ENCODE measurements at regions not wholly inside any gene's neighbourhood (a gene's known extent, or its start where the extent isn't known, plus 50 kb on each side); places are given as distances from the start of the nearest gene placed in this dataset.

- Histone ChIP-seq H4K20me1 (ENCODE audit: insufficient read depth, low read length) (no peaks in the 10 kb centered on the region), H3K36me3 (replicated peaks; ENCODE audit: insufficient read depth, low read length) (no peaks in the 10 kb centered on the region), H2AFZ (ENCODE audit: low read length) (no peak overlapping the region), H3K4me2 (ENCODE audit: low read depth, low read length) (no peak overlapping the region), H3K27ac (ENCODE audit: low read length) (no peak overlapping the region), H3K79me2 (ENCODE audit: low read length) (no peaks in the 10 kb centered on the region), H3K9me3 (replicated peaks; ENCODE audit: insufficient read depth, low read length) (no peaks in the 10 kb centered on the region), H3K27me3 (replicated peaks; ENCODE audit: insufficient read depth, low read length) (no peaks in the 10 kb centered on the region), H3K4me3 (ENCODE audit: low read length) (no peak overlapping the region), H3K4me1 (ENCODE audit: low read length) (no peaks in the 10 kb centered on the region), H3K9me2 (replicated peaks; ENCODE audit: insufficient read depth, low read length) (no peaks in the 10 kb centered on the region), H3K9ac (ENCODE audit: low read length) (no peak overlapping the region), H3F3A (ENCODE audit: insufficient read depth, low read length) (no peaks in the 10 kb centered on the region)
- DNase-seq, result no peak
- TF ChIP-seq, protein P1, sequence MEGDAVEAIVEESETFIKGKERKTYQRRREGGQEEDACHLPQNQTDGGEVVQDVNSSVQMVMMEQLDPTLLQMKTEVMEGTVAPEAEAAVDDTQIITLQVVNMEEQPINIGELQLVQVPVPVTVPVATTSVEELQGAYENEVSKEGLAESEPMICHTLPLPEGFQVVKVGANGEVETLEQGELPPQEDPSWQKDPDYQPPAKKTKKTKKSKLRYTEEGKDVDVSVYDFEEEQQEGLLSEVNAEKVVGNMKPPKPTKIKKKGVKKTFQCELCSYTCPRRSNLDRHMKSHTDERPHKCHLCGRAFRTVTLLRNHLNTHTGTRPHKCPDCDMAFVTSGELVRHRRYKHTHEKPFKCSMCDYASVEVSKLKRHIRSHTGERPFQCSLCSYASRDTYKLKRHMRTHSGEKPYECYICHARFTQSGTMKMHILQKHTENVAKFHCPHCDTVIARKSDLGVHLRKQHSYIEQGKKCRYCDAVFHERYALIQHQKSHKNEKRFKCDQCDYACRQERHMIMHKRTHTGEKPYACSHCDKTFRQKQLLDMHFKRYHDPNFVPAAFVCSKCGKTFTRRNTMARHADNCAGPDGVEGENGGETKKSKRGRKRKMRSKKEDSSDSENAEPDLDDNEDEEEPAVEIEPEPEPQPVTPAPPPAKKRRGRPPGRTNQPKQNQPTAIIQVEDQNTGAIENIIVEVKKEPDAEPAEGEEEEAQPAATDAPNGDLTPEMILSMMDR (IDR thresholded peaks at IDR 0.05; ENCODE audit: low read length), result no peak
- no peak for TF ChIP-seq EZH2 (optimal IDR thresholded peaks at IDR 0.05; ENCODE audit: low read depth, low read length)
- TF ChIP-seq EZH2phosphoT487 (IDR thresholded peaks at IDR 0.05; ENCODE audit: low read length), result no peak
Observed at GRCh38 chr9:105911104-105911911, 217.0 kb downstream of the TMEM38B start.

DNA sequence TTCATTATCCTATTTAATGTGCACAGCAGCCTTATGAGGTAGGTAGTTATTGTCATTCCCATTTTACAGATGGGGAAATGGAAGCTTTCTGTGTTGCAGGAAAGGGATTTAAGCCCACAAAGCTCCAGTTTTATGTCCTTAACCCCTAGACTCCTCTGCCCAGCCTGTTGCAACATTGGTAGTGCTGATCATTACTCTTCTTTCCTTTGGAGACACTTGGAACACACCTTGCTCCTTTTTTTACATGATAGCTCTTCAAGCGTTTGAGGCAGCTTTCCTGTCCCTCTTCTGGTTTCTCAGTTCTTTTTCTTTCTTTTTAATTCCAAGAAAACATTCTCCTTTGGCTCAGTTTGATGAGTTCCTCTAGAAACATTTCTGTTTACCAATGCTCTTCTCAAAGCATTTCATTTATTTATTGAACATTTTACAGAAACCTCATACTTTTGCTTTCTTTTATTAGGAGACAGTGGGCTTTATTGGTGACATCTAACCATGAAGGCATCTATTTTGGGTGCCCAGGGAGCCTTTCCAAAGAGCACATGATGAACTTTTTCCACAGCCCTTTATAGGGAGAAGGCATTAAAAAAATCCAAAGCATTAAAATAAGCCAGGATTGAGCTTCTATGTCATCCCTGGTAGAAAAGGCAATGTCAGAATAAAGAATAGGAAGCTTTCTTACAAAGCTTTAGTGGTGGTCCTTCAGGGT is 218.0 kb downstream of the TMEM38B start:
- Histone ChIP-seq H3K27ac (ENCODE audit: low read length) (no peak overlapping the region), H3K4me1 (ENCODE audit: low read length) (no peaks in the 10 kb centered on the region), H3K9ac (ENCODE audit: low read length) (no peak overlapping the region), H2AFZ (ENCODE audit: low read length) (no peak overlapping the region), H3K36me3 (replicated peaks; ENCODE audit: insufficient read depth, low read length) (no peaks in the 10 kb centered on the region), H3K79me2 (ENCODE audit: low read length) (no peaks in the 10 kb centered on the region), H3K9me2 (replicated peaks; ENCODE audit: insufficient read depth, low read length) (no peaks in the 10 kb centered on the region), H4K20me1 (ENCODE audit: insufficient read depth, low read length) (no peaks in the 10 kb centered on the region), H3K9me3 (replicated peaks; ENCODE audit: insufficient read depth, low read length) (no peaks in the 10 kb centered on the region), H3K4me3 (ENCODE audit: low read length) (no peak overlapping the region), H3K27me3 (replicated peaks; ENCODE audit: insufficient read depth, low read length) (no peaks in the 10 kb centered on the region), H3K4me2 (ENCODE audit: low read depth, low read length) (no peak overlapping the region), H3F3A (ENCODE audit: insufficient read depth, low read length) (no peaks in the 10 kb centered on the region)
- TF ChIP-seq, protein P1 (IDR thresholded peaks at IDR 0.05; ENCODE audit: low read length), result no peak
- TF ChIP-seq EZH2 (optimal IDR thresholded peaks at IDR 0.05; ENCODE audit: low read depth, low read length) (no peak), EZH2phosphoT487 (IDR thresholded peaks at IDR 0.05; ENCODE audit: low read length) (no peak)
- no peak for DNase-seq

DNA sequence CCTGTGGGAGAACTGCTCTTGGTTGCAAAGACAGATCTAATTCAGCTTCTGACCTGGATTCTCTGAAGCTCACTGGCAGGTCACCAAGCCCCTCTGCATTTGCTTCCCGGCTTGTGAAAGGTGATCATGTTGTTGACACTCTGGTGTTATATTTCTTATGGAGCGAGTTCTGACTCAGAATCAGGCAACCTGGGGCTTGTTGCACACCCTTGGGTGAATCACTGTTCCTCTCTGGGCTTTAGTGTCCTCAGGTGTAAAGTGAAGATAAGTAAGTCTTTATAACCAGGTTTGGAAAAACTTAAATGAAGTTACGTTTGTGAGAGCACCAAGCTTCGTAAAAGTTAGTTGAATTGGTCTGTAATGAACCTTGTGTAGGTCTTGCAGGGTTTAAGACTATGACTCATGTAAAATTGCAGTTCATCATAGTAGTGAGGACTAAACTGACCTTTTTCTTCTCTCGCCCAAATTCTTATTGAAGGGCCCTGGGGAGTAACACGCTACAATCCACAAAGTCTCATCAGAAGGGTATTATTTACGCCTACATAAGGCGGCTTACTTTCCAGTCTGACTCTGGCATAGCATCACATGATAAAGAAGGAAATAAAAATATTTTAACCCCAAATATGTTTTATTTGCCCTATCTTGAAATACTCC is 218.6 kb downstream of the TMEM38B start:
- no peak for DNase-seq
- no peak overlapping the region for H3K27ac ChIP-seq (ENCODE audit: low read length)
- no peaks in the 10 kb centered on the region for H3K36me3 ChIP-seq (replicated peaks; ENCODE audit: insufficient read depth, low read length)
- TF ChIP-seq, protein P1 (IDR thresholded peaks at IDR 0.05; ENCODE audit: low read length), result no peak
- TF ChIP-seq EZH2 (optimal IDR thresholded peaks at IDR 0.05; ENCODE audit: low read depth, low read length) (no peak), EZH2phosphoT487 (IDR thresholded peaks at IDR 0.05; ENCODE audit: low read length) (no peak)
- H3K9ac ChIP-seq (ENCODE audit: low read length), result no peak overlapping the region
- H3K4me3 ChIP-seq (ENCODE audit: low read length), result no peak overlapping the region
- no peaks in the 10 kb centered on the region for H3K9me2 ChIP-seq (replicated peaks; ENCODE audit: insufficient read depth, low read length)
- H3K9me3 ChIP-seq (replicated peaks; ENCODE audit: insufficient read depth, low read length), result no peaks in the 10 kb centered on the region
- H3K79me2 ChIP-seq (ENCODE audit: low read length), result no peaks in the 10 kb centered on the region
- no peaks in the 10 kb centered on the region for H3K4me1 ChIP-seq (ENCODE audit: low read length)
- H2AFZ ChIP-seq (ENCODE audit: low read length), result no peak overlapping the region
- no peak overlapping the region for H3K4me2 ChIP-seq (ENCODE audit: low read depth, low read length)
- no peaks in the 10 kb centered on the region for H3K27me3 ChIP-seq (replicated peaks; ENCODE audit: insufficient read depth, low read length)
- H3F3A ChIP-seq (ENCODE audit: insufficient read depth, low read length), result no peaks in the 10 kb centered on the region
- H4K20me1 ChIP-seq (ENCODE audit: insufficient read depth, low read length), result no peaks in the 10 kb centered on the region

Data from MM.1S (cell line).